Right atrium auricular region (tissue), 2 donors: ENCODE measurements at regions not wholly inside any gene's neighbourhood (a gene's known extent, or its start where the extent isn't known, plus 50 kb on each side); places are given as distances from the start of the nearest gene placed in this dataset.
"Not testable (repeated sequence)": the region's sequence is repeated elsewhere in the genome, so short reads cannot be mapped to it uniquely, and the experiment has no call there.

Experiments used
- DNase-seq: peaks from one replicate; pipeline ENCODE4 v3.0.0-alpha.2; 2019; ENCODE audit warnings: low spot score
- H3K27ac ChIP-seq, 2 donors: fragments of 200-600 bp; sonication (generic); 1 replicate in 1 of 2; 2 replicates in 1 of 2; pipeline ENCODE4 v1.5.1; 2016 to 2019
- H3K27me3 ChIP-seq, 2 donors: fragments of 200-600 bp; sonication (generic); one replicate each; pipeline versions ENCODE4 v1.5.1 to v1.6.0; 2017 to 2019
- H3K36me3 ChIP-seq: fragments of 200-600 bp; sonication (generic); one replicate; pipeline ENCODE4 v1.5.1; 2016
- H3K4me1 ChIP-seq, 2 donors: fragments of 200-600 bp; sonication (generic); one replicate each; pipeline versions ENCODE4 v1.5.1 to v1.6.0; 2017 to 2019
- H3K4me3 ChIP-seq, 2 donors: fragments of 200-600 bp; sonication (generic); 1 replicate in 1 of 2; 2 replicates in 1 of 2; pipeline ENCODE4 v1.5.1; 2017 to 2019; ENCODE audit warnings: mild to moderate bottlenecking in 1 of 2, moderate library complexity in 1 of 2
- H3K9me3 ChIP-seq, 2 donors: fragments of 200-600 bp; sonication (generic); one replicate each; pipeline ENCODE4 v1.5.1; 2019
- TF ChIP-seq, protein P1 (sequence below), 2 donors: fragments of 200-600 bp; sonication (generic); IDR thresholded peaks; one replicate each; pipeline ENCODE4 v1.5.1; 2019; ENCODE audit warnings: antibody characterized with exemption in 2 of 2

- peaks cover 0 to 6% of the 10 kb centered on the region in 2 donors for H3K9me3 ChIP-seq
- no peak overlapping the region for H3K27ac ChIP-seq
- H3K4me3 ChIP-seq: no peak overlapping the region
- TF ChIP-seq, protein P1, sequence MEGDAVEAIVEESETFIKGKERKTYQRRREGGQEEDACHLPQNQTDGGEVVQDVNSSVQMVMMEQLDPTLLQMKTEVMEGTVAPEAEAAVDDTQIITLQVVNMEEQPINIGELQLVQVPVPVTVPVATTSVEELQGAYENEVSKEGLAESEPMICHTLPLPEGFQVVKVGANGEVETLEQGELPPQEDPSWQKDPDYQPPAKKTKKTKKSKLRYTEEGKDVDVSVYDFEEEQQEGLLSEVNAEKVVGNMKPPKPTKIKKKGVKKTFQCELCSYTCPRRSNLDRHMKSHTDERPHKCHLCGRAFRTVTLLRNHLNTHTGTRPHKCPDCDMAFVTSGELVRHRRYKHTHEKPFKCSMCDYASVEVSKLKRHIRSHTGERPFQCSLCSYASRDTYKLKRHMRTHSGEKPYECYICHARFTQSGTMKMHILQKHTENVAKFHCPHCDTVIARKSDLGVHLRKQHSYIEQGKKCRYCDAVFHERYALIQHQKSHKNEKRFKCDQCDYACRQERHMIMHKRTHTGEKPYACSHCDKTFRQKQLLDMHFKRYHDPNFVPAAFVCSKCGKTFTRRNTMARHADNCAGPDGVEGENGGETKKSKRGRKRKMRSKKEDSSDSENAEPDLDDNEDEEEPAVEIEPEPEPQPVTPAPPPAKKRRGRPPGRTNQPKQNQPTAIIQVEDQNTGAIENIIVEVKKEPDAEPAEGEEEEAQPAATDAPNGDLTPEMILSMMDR (IDR thresholded peaks at IDR 0.05): no peak
- H3K27me3 ChIP-seq: no peaks in the 10 kb centered on the region
- no peaks in the 10 kb centered on the region for H3K4me1 ChIP-seq
- H3K36me3 ChIP-seq: no peaks in the 10 kb centered on the region
- no peak for DNase-seq
Measured at GRCh38 chr2:194539425-194539824, 1117.6 kb upstream of the SLC39A10 start.

- Histone ChIP-seq H3K27ac (no peak overlapping the region), H3K9me3 (no peaks in the 10 kb centered on the region), H3K4me3 (no peak overlapping the region), H3K4me1 (no peaks in the 10 kb centered on the region), H3K36me3 (no peaks in the 10 kb centered on the region), H3K27me3 (no peaks in the 10 kb centered on the region)
- TF ChIP-seq, protein P1 (IDR thresholded peaks at IDR 0.05): no peak
- DNase-seq: no peak
Measured at GRCh38 chr2:194526121-194526520, 1130.9 kb upstream of the SLC39A10 start.

DNA sequence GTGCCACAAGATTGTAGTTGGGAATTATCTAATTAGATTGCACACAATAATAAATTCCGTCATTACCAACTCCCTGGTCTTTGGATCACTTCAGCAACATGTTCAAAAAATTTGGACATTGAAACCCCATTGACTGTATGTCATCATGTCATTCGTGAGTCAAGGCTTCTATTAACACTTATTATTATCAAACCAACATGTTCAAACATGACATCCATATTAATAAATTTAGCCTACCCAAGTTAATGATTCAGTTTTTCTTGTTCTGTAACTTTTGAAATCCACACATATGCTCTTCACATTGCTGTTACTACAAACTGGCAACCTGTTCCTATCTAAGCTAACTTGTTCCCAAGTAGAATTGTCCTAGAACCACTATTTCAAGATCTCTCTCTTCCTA, 1142.7 kb upstream of the SLC39A10 start:
- H3K9me3 ChIP-seq: peaks cover 0 to 21% of the 10 kb centered on the region in 2 donors
- H3K4me3 ChIP-seq: no peak overlapping the region
- H3K4me1 ChIP-seq: no peaks in the 10 kb centered on the region
- no peaks in the 10 kb centered on the region for H3K27me3 ChIP-seq
- no peak for DNase-seq
- H3K36me3 ChIP-seq: no peaks in the 10 kb centered on the region
- TF ChIP-seq, protein P1 (IDR thresholded peaks at IDR 0.05): no peak
- H3K27ac ChIP-seq: no peak overlapping the region

GRCh38 chr2:194511070-194511469, 1146.0 kb upstream of the SLC39A10 start:
- H3K36me3 ChIP-seq, H3K4me3 ChIP-seq, DNase-seq, H3K4me1 ChIP-seq, H3K27ac ChIP-seq, H3K27me3 ChIP-seq, H3K9me3 ChIP-seq: not testable (repeated sequence)

- H3K27ac ChIP-seq, H3K4me1 ChIP-seq, H3K4me3 ChIP-seq, H3K36me3 ChIP-seq, DNase-seq, H3K9me3 ChIP-seq, H3K27me3 ChIP-seq: not testable (repeated sequence)
Measured at GRCh38 chr2:194504876-194505275, 1152.2 kb upstream of the SLC39A10 start.

DNA sequence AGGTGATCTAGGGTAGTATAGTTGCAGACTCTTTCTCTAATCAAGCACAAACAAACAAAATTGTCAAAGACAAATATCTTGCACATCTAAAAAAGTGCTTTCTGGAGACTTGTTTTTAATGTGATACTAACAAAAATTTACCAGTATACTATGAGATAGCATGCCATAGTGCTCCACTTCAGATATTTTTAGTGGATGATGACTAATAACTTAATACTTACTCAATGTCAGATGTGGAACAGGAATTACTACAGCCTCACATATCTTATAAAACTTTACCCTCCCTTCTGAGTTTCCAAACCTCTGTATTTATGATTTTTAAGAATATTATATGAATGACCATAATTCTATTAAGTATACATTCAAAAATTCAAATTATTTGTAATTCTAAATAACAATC, 1162.0 kb upstream of the SLC39A10 start:
- Histone ChIP-seq H3K4me1 (no peaks in the 10 kb centered on the region), H3K4me3 (no peak overlapping the region), H3K27me3 (no peaks in the 10 kb centered on the region), H3K27ac (no peak overlapping the region), H3K36me3 (no peaks in the 10 kb centered on the region), H3K9me3 (no peaks in the 10 kb centered on the region)
- DNase-seq: no peak
- TF ChIP-seq, protein P1 (IDR thresholded peaks at IDR 0.05): no peak

GRCh38 chr2:194494401-194494800, 1162.6 kb upstream of the SLC39A10 start:
- Histone ChIP-seq H3K4me1 (no peaks in the 10 kb centered on the region), H3K27ac (no peak overlapping the region), H3K36me3 (no peaks in the 10 kb centered on the region), H3K9me3 (no peaks in the 10 kb centered on the region), H3K4me3 (no peak overlapping the region), H3K27me3 (no peaks in the 10 kb centered on the region)
- no peak for DNase-seq
- TF ChIP-seq, protein P1 (IDR thresholded peaks at IDR 0.05): no peak
